Dermis blood vessel endothelial cell (primary cell): ENCODE measurements at regions not wholly inside any gene's neighbourhood (a gene's known extent, or its start where the extent isn't known, plus 50 kb on each side); places are given as distances from the start of the nearest gene placed in this dataset.
"Not testable (repeated sequence)": the region's sequence is repeated elsewhere in the genome, so short reads cannot be mapped to it uniquely, and the experiment has no call there.

Experiments used
- DNase-seq: peaks from one replicate; pipeline ENCODE4 v3.0.0; 2010

- DNase-seq: peak; percentile 37
Observed at GRCh38 chr6:2611092-2611491, 139.6 kb downstream of the MYLK4 start.

- DNase-seq: no peak
Observed at GRCh38 chr6:2608503-2608902, 142.2 kb downstream of the MYLK4 start.

GRCh38 chr6:2600363-2600762 is 150.4 kb downstream of the MYLK4 start:
- no peak for DNase-seq

GRCh38 chr6:2599817-2600216 is 150.9 kb downstream of the MYLK4 start:
- DNase-seq: no peak

GRCh38 chr6:2598867-2599266 is 151.9 kb downstream of the MYLK4 start:
- no peak for DNase-seq

GRCh38 chr6:2597991-2598390 is 152.7 kb downstream of the MYLK4 start:
- no peak for DNase-seq

- DNase-seq: not testable (repeated sequence)
Observed at GRCh38 chr6:2597457-2597856, 153.3 kb downstream of the MYLK4 start.

- no peak for DNase-seq
Observed at GRCh38 chr6:2596222-2596621, 154.5 kb downstream of the MYLK4 start.

GRCh38 chr6:2594868-2595267 is 155.9 kb downstream of the MYLK4 start:
- DNase-seq: no peak

GRCh38 chr6:2593167-2593566 is 157.6 kb downstream of the MYLK4 start:
- DNase-seq: no peak

- DNase-seq: no peak
Observed at GRCh38 chr6:2589171-2589661, 161.5 kb downstream of the MYLK4 start.

GRCh38 chr6:2583459-2583858 is 167.3 kb downstream of the MYLK4 start:
- no peak for DNase-seq

- DNase-seq: no peak
Observed at GRCh38 chr6:2582268-2582667, 168.5 kb downstream of the MYLK4 start.

GRCh38 chr6:2581611-2582010 is 169.1 kb downstream of the MYLK4 start:
- no peak for DNase-seq

GRCh38 chr6:2581011-2581410 is 169.7 kb downstream of the MYLK4 start:
- no peak for DNase-seq

- DNase-seq: no peak
Observed at GRCh38 chr6:2579804-2580570, 170.7 kb downstream of the MYLK4 start.

- peak; percentile 55 for DNase-seq
Observed at GRCh38 chr6:2579241-2579761, 171.4 kb downstream of the MYLK4 start.

GRCh38 chr6:2578767-2579166 is 172.0 kb downstream of the MYLK4 start:
- peak; percentile 79 for DNase-seq

- DNase-seq: peak; percentile 72
Observed at GRCh38 chr6:2576499-2576898, 174.2 kb downstream of the MYLK4 start.

- peak; percentile 59 for DNase-seq
Observed at GRCh38 chr6:2575236-2575635, 175.5 kb downstream of the MYLK4 start.

- DNase-seq: not testable (repeated sequence)
Observed at GRCh38 chr6:2569420-2569819, 181.3 kb downstream of the MYLK4 start.

- DNase-seq: no peak
Observed at GRCh38 chr6:2566048-2566447, 184.7 kb downstream of the MYLK4 start.

GRCh38 chr6:2565499-2565898 is 185.2 kb downstream of the MYLK4 start:
- no peak for DNase-seq

GRCh38 chr6:2563635-2564034 is 187.1 kb downstream of the MYLK4 start:
- no peak for DNase-seq
